Cardiac muscle cell (in vitro differentiated cells and primary cell): ENCODE measurements at regions not wholly inside any gene's neighbourhood (a gene's known extent, or its start where the extent isn't known, plus 50 kb on each side); places are given as distances from the start of the nearest gene placed in this dataset.

Experiments used
- DNase-seq, 2 donors: peaks; one replicate each; pipeline versions ENCODE4 v3.0.0 to v3.0.0-alpha.2; 2010 to 2017; ENCODE audit warnings: low read depth in 1 of 2, low spot score in 1 of 2
- H3K27ac ChIP-seq: fragments of 200-600 bp; sonication (generic); 2 replicates; pipeline ENCODE4 v1.5.1; 2016
- H3K27me3 ChIP-seq: fragments of 200-600 bp; sonication (generic); 2 replicates; pipeline ENCODE4 v1.6.0; 2016; ENCODE audit warnings: control low read depth
- H3K36me3 ChIP-seq: fragments of 200-600 bp; sonication (generic); 2 replicates; pipeline ENCODE4 v1.5.1; 2016; ENCODE audit warnings: control low read depth
- H3K4me1 ChIP-seq: fragments of 200-600 bp; sonication (generic); 2 replicates; pipeline ENCODE4 v1.8.1; 2017; ENCODE audit warnings: low read depth, mild to moderate bottlenecking, mixed run types
- H3K4me3 ChIP-seq: fragments of 200-600 bp; sonication (generic); 2 replicates; pipeline ENCODE4 v1.5.1; 2016; ENCODE audit warnings: mild to moderate bottlenecking
- H3K9me3 ChIP-seq: fragments of 200-600 bp; sonication (generic); 2 replicates; pipeline ENCODE4 v1.5.1; 2017; ENCODE audit warnings: low read depth, mild to moderate bottlenecking, control low read depth
- TF ChIP-seq, protein P1 (sequence below): IDR thresholded peaks from 2 replicates; pipeline ENCODE4 v1.5.1; 2012; ENCODE audit warnings: low read depth, mild to moderate bottlenecking, low read length

DNA sequence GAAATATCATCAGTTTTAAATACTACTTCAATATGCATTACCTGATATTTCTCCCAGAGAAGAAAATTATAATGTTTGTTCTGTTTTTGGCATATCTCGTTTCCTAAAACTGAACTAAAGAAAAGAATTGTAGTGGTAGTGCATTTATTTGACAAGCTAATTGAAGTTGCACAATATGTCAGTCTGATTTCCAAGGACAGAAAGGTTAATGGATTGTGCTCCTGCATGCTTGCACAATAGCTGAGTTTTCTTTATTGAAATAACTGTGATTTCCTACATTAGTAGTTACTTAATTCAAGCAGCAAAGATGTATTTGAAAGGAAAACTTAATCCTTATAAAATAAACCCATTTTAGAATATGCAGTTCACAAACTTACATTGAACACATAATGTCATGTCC is 2047.7 kb downstream of the NCAM2 start:
- DNase-seq: no peak
- Histone ChIP-seq H3K4me3 (no peak overlapping the region), H3K9me3 (no peaks in the 10 kb centered on the region), H3K27me3 (no peaks in the 10 kb centered on the region), H3K27ac (no peak overlapping the region), H3K36me3 (no peaks in the 10 kb centered on the region), H3K4me1 (no peaks in the 10 kb centered on the region)
- TF ChIP-seq, protein P1, sequence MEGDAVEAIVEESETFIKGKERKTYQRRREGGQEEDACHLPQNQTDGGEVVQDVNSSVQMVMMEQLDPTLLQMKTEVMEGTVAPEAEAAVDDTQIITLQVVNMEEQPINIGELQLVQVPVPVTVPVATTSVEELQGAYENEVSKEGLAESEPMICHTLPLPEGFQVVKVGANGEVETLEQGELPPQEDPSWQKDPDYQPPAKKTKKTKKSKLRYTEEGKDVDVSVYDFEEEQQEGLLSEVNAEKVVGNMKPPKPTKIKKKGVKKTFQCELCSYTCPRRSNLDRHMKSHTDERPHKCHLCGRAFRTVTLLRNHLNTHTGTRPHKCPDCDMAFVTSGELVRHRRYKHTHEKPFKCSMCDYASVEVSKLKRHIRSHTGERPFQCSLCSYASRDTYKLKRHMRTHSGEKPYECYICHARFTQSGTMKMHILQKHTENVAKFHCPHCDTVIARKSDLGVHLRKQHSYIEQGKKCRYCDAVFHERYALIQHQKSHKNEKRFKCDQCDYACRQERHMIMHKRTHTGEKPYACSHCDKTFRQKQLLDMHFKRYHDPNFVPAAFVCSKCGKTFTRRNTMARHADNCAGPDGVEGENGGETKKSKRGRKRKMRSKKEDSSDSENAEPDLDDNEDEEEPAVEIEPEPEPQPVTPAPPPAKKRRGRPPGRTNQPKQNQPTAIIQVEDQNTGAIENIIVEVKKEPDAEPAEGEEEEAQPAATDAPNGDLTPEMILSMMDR: no peak

DNA sequence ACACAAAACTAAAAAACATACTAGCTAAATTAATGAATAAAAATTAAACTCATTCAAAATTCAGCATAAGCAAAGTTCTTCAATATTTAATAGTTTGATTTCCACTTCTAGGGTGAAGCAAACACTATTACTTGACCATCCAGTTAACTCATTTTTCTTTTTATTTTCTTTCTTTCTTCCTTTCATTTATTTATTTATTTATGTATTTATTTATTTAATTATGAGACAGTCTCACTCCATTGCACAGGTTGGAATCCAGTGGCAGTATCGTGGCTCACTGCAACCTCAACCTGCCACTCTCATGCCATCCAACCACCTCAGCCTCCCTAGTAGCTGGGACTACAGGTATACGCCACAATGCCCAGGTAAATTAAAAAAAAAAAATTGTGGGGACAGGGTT is 2069.5 kb downstream of the NCAM2 start:
- H3K27ac ChIP-seq: no peak overlapping the region
- H3K9me3 ChIP-seq: no peaks in the 10 kb centered on the region
- no peaks in the 10 kb centered on the region for H3K4me1 ChIP-seq
- H3K27me3 ChIP-seq: no peaks in the 10 kb centered on the region
- H3K36me3 ChIP-seq: no peaks in the 10 kb centered on the region
- no peak for DNase-seq
- H3K4me3 ChIP-seq: no peak overlapping the region
- TF ChIP-seq, protein P1: no peak

DNA sequence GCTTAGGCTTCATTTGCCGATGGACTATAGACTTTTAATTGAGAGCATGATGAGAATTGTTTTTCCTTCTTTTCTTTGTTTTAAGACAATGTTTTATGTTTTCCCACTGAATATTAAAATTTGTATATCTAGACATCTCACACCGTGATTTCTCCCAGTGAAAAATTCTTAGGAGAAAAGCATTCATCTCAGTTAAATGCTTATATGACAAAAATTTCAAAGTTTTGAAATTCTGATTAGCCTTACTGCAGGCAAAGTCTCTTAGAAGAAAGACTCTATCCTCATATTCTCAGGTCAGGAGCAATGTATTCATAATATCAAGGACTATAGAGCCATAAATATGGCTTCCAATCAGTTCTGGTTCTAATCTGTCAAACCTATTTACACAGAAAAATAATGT is 2085.0 kb downstream of the NCAM2 start:
- TF ChIP-seq, protein P1: no peak
- DNase-seq: no peak
- Histone ChIP-seq H3K27ac (no peak overlapping the region), H3K9me3 (no peaks in the 10 kb centered on the region), H3K4me3 (no peak overlapping the region), H3K27me3 (no peaks in the 10 kb centered on the region), H3K36me3 (no peaks in the 10 kb centered on the region), H3K4me1 (no peaks in the 10 kb centered on the region)

DNA sequence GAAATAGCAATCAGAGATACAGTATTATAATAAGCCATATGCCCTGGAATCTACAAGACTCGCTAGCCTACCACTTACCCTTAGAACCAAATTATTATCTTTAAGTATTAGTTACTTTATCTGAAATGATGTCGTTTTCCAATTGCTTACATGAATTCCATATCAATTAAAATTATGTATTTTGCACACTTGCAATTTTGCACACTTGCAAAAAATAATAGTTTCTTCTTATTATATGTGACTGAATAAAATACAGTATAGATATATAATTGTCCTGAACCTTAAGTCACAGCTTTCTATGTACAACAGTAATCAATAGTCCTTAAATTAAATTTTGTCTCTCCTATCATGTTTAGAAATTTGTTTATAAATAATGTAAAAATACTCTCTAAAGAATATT is 2095.1 kb downstream of the NCAM2 start:
- Histone ChIP-seq H3K4me1 (no peaks in the 10 kb centered on the region), H3K27me3 (no peaks in the 10 kb centered on the region), H3K9me3 (no peaks in the 10 kb centered on the region), H3K4me3 (no peak overlapping the region), H3K36me3 (no peaks in the 10 kb centered on the region), H3K27ac (no peak overlapping the region)
- DNase-seq: no peak
- TF ChIP-seq, protein P1: no peak

DNA sequence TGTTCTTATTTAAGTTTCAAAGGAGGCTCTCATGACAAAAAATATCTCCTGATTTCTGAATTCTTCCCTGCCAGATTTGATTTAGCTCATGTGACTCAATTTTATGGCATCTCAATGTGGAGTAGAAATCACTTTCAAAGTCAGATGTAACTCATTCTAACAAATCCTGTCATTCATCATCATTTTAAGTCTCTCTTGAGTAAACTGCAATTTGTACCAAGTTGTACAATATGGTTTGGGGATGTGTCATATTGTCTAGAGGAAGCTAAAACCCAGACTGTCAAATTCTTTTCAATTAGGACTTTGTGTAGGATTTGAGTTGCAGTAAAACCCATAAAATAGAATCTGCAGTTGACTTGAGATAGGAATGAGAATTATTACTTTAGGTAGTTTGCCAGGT is 2101.0 kb downstream of the NCAM2 start:
- DNase-seq: no peak
- Histone ChIP-seq H3K4me3 (no peak overlapping the region), H3K4me1 (no peaks in the 10 kb centered on the region), H3K9me3 (no peaks in the 10 kb centered on the region), H3K27me3 (no peaks in the 10 kb centered on the region), H3K36me3 (no peaks in the 10 kb centered on the region), H3K27ac (no peak overlapping the region)
- TF ChIP-seq, protein P1: no peak

DNA sequence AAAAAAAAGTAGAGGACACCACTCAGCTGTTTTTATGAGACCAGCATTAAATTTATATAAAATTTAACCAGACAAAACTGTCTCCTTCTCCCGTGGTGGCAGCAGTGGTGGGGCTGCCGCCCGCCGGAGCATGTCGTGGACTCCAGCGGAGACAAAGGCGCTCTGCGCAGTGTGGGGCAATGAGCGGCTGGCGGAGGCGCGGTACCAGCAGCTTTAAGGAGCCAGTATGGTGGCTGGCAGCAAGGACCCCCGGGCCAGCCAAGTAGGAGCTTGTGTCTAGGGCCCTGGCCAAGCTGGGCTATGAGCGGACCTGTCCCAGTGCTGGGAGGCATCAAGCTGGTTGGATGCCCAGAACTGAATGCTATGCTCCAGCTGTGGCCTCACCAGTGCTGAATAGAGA is 2102.9 kb downstream of the NCAM2 start:
- Histone ChIP-seq H3K27me3 (no peaks in the 10 kb centered on the region), H3K27ac (no peak overlapping the region), H3K9me3 (no peaks in the 10 kb centered on the region), H3K4me3 (no peak overlapping the region), H3K4me1 (no peaks in the 10 kb centered on the region), H3K36me3 (no peaks in the 10 kb centered on the region)
- no peak for DNase-seq
- TF ChIP-seq, protein P1: no peak
